OCI-LY7 (cell line): ENCODE measurements at regions not wholly inside any gene's neighbourhood (a gene's known extent, or its start where the extent isn't known, plus 50 kb on each side); places are given as distances from the start of the nearest gene placed in this dataset.

Experiments
- CTCF ChIP-seq: fragments of 200-600 bp; sonication (generic); conservative IDR thresholded peaks from 2 replicates; pipeline ENCODE4 v1.5.1; 2014; ENCODE audit warnings: mild to moderate bottlenecking, antibody characterized with exemption, low read length, moderate library complexity, mixed read lengths
- EZH2phosphoT487 ChIP-seq: fragments of 200-600 bp; sonication (generic); IDR thresholded peaks from 2 replicates; pipeline ENCODE4 v1.6.1; 2018; ENCODE audit warnings: low read depth, borderline replicate concordance, mild to moderate bottlenecking, mixed run types, antibody characterized with exemption, low read length, moderate library complexity, mixed read lengths

GRCh38 chr10:131620314-131620713 is 280.5 kb upstream of the PPP2R2D start:
- no peak for TF ChIP-seq CTCF
- TF ChIP-seq EZH2phosphoT487: no peak
